ENCODE measurements at regions not wholly inside any gene's neighbourhood (a gene's known extent, or its start where the extent isn't known, plus 50 kb on each side); places are given as distances from the start of the nearest gene placed in this dataset.

DNA sequence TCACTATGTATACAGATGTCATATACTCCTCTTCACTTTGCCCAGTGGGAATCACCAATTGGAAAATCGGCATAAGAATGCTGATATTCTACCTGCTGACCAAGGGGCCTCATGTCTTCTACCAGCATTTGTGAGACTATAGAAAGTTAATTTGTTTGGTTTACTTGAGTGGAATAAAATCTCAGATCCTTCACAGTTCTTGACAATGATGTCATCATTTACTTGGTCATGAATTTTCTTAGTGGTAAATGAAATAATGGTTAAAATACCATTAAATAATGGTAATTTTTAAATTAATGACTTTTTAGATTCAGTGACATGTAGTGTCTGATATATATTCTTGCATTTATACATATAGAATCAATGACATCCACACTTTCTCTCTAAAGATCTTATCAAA is 1052.6 kb downstream of the ADGRL3 start:
- no peak for TF ChIP-seq EP300 (IDR thresholded peaks at IDR 0.05)
- no peak for TF ChIP-seq CTCF (IDR thresholded peaks at IDR 0.05)
